AG10803 (cell line): ENCODE measurements at regions not wholly inside any gene's neighbourhood (a gene's known extent, or its start where the extent isn't known, plus 50 kb on each side); places are given as distances from the start of the nearest gene placed in this dataset.

Experiments
- DNase-seq: peaks from one replicate; pipeline ENCODE4 v3.0.0; 2010; ENCODE audit warnings: low read depth
- H3K4me3 ChIP-seq: 2 replicates; pipeline ENCODE4 v1.5.1; 2011; ENCODE audit warnings: mild to moderate bottlenecking, low read length, control low read depth
- TF ChIP-seq, protein P1 (sequence below): conservative IDR thresholded peaks from 2 replicates; pipeline ENCODE4 v1.5.1; 2011; ENCODE audit warnings: mild to moderate bottlenecking, low read length, control low read depth, inconsistent platforms

DNA sequence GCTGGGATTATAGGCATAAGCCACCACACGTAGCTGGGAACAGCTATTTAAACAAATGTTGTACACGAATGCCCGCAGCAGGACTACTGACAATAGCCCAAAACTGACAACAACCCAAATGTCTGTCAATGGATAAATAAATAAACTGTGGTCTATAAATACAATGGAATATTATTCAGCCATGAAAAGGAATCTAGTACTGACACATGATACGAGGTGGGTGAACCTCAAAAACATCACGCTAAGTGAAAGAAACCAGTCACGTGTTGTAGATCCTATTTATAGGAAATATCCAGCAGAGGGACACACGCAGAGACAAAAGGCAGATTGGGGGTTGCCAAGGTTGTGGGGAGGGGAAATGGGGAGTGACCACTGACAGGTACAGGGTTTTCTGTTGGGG is 390.0 kb upstream of the TNRC6C start:
- no peak overlapping the region for H3K4me3 ChIP-seq
- DNase-seq, result no peak
- TF ChIP-seq, protein P1, sequence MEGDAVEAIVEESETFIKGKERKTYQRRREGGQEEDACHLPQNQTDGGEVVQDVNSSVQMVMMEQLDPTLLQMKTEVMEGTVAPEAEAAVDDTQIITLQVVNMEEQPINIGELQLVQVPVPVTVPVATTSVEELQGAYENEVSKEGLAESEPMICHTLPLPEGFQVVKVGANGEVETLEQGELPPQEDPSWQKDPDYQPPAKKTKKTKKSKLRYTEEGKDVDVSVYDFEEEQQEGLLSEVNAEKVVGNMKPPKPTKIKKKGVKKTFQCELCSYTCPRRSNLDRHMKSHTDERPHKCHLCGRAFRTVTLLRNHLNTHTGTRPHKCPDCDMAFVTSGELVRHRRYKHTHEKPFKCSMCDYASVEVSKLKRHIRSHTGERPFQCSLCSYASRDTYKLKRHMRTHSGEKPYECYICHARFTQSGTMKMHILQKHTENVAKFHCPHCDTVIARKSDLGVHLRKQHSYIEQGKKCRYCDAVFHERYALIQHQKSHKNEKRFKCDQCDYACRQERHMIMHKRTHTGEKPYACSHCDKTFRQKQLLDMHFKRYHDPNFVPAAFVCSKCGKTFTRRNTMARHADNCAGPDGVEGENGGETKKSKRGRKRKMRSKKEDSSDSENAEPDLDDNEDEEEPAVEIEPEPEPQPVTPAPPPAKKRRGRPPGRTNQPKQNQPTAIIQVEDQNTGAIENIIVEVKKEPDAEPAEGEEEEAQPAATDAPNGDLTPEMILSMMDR, result no peak

DNA sequence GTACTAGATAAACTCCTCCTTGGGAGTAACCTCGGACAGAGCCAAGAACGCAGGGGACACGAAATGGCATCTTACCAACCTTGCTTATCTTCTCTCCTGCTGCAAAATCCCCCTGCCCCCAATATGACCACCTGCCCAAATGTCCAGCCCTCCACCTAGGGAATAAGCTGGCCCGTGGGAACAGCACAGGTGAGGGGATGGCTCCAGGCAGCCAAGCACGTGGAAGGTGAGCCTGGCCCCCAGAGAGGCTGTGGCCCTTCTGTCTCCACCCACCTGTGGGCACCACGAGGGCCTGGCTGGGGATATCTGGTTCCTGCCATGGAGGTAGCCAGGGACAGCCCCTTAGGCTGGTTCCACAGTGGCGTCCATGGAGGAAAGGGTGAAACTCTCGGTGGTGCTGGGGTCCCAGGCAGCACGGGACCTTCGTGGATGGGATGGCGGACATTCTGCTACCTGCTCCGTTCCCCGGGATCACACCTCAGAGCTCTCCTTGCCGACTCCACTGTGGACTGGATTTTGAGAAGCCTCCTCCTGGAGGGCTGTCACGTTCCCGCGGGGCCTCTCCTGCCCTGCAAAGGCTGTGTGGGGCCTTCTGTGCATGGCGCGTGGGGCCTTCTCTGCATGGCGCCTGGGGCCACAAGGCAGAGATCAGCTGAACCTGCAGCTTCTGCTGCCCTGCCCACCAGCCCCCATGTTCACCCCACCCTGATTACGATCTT is 388.5 kb upstream of the TNRC6C start:
- TF ChIP-seq, protein P1, result no peak
- H3K4me3 ChIP-seq, result no peak overlapping the region
- no peak for DNase-seq

GRCh38 chr17:77570565-77570898 is 388.0 kb upstream of the TNRC6C start:
- no peak for DNase-seq
- TF ChIP-seq, protein P1, result no peak
- H3K4me3 ChIP-seq, result no peak overlapping the region

DNA sequence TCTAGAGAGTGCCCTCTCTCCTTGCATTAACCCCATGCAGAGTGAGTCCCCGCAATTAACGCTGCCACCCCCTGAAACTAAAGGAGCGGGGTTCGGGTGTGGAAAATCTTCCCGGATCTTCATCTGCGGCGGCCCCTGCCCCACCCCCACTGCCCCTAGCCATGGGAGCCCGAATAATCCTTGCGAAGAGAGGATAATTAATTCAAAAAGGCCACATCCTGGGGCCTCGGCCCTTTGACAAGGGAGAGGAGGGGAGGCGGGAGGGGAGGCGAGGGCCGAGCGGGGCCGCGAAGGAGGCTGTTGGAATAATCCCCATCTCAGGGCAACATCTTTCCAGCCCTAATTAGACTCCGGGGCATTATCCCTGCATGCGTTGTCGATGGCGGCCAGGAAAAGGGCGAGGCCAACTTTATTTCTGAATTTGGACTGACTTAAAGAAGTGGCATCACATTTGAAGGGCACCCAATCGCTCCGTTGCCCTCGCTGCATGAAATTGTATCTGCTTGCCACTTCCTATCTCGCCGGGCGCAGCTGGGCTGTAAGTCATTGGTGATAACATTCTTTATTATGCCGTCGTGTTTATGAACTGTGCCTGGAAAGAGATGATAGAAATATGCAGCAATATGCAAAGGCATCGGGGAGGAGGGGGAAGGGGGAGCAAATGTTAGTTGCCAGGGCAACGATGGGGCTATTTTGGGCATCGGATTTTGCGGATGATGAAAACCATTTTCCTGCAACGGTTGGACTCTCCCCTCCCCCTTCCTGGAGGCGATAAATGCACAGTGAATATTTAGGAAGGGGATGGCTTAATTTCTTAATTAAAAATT is 387.1 kb upstream of the TNRC6C start:
- TF ChIP-seq, protein P1, result no peak
- peak overlapping the region; percentile 17 for H3K4me3 ChIP-seq
- DNase-seq, result peak; percentile 9

DNA sequence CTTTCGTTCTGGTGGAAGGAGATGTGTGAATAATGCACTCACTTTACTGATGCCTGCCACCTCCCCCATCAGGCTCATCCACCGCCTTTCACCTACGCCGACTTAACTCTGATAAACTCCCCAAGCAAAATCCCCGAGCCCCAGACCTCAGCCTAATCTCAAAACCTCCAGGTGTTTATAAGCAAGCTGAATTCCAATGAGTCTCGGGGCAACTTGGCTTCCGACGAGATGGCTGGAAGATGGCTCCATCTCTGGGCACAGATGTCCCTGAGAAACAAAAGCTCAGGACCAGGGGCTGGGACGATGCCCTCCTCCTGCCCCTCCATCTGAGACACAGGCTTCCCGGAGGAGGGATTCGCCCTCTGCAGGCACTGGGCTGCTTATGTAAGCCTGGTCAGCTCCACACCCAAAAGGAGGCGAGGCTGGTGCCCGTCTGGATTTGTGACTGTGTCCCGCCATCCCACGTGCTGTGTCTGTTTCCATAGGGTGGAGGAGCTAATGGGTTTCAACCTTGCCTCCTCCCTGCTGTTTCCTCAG is 386.4 kb upstream of the TNRC6C start:
- H3K4me3 ChIP-seq, result no peak overlapping the region; the same call in 1 of the 2 replicates
- DNase-seq, result no peak
- TF ChIP-seq, protein P1, result no peak

DNA sequence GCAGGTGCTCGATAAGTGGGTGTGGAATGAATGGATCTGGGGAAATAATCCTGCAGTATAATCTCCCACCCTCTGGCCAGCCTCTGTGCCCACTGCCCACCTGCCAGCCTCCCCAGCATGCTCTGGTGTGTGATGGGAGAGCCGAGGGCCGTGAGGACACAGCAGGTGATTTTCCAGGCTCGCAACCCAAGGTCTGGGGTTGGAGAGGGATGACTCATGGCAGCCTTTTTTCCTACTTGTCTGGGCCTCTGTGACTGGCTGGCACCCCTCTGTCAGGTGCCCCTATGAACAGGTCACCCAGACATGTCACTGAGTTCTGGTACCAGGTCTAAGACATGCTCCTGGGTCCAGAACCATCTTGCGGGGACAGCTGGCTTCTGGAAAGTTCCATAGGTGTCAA is 385.7 kb upstream of the TNRC6C start:
- H3K4me3 ChIP-seq, result no peak overlapping the region
- TF ChIP-seq, protein P1, result no peak
- DNase-seq, result no peak
